MCF 10A (cell line): ENCODE measurements at regions not wholly inside any gene's neighbourhood (a gene's known extent, or its start where the extent isn't known, plus 50 kb on each side); places are given as distances from the start of the nearest gene placed in this dataset.
"Not testable (repeated sequence)": the region's sequence is repeated elsewhere in the genome, so short reads cannot be mapped to it uniquely, and the experiment has no call there.

Source experiments
- BruUV-seq: library from RNA; stranded (reverse); fragments of 400-500 nt; replicated peaks from 2 replicates; lab custom pipeline; 2021; lab: Mats Ljungman, UMichigan
- CTCF ChIA-PET: fragments of 300-600 bp; sonication (Branson Sonifier 250); formaldehyde crosslinking; extraction: SDS; loops from one replicate; lab custom pipeline; 2021; ENCODE audit warnings: antibody characterized with exemption, inconsistent platforms; lab: Yijun Ruan, JAX
- POLR2A ChIA-PET: fragments of 300-600, 350-650 bp; sonication (Branson Sonifier 250); formaldehyde crosslinking; extraction: SDS; loops from one replicate; lab custom pipeline; 2020; ENCODE audit warnings: antibody characterized with exemption, inconsistent platforms; lab: Yijun Ruan, JAX
- DNase-seq: peaks from one replicate; pipeline ENCODE4 v3.0.0-alpha.2; 2018; ENCODE audit not compliant: unreplicated experiment
- H3K27ac Mint-ChIP-seq: one replicate; pipeline ENCODE4 v1.8.0; 2022; ENCODE audit warnings: mild to moderate bottlenecking, low read depth, mixed read lengths; ENCODE audit not compliant: unreplicated experiment
- H3K27me3 Mint-ChIP-seq: one replicate; pipeline ENCODE4 v1.8.0; 2022; ENCODE audit warnings: mixed read lengths; ENCODE audit not compliant: insufficient read depth, unreplicated experiment
- H3K36me3 Mint-ChIP-seq: one replicate; pipeline ENCODE4 v1.8.0; 2022; ENCODE audit warnings: mild to moderate bottlenecking, moderate library complexity, mixed read lengths; ENCODE audit not compliant: insufficient read depth, unreplicated experiment
- H3K4me1 Mint-ChIP-seq: one replicate; pipeline ENCODE4 v1.8.0; 2022; ENCODE audit warnings: mixed read lengths; ENCODE audit not compliant: insufficient read depth, unreplicated experiment
- H3K4me3 Mint-ChIP-seq: one replicate; pipeline ENCODE4 v1.8.0; 2022; ENCODE audit warnings: mild to moderate bottlenecking, moderate library complexity, mixed read lengths; ENCODE audit not compliant: unreplicated experiment
- H3K9me3 Mint-ChIP-seq: one replicate; pipeline ENCODE4 v1.8.0; 2022; ENCODE audit warnings: mixed read lengths; ENCODE audit not compliant: unreplicated experiment
- intact Hi-C: fragments of 100-400 bp; cut with micrococcal nuclease; formaldehyde crosslinking; loops from 2 replicates; pipeline ENCODE4 v1.14.1; 2022
- TF ChIP-seq, protein P1 (sequence below): fragments of 200-600 bp; IDR thresholded peaks from one replicate; pipeline ENCODE4 v1.8.0; 2022; ENCODE audit warnings: antibody characterized with exemption, mild to moderate bottlenecking; ENCODE audit not compliant: unreplicated experiment

DNA sequence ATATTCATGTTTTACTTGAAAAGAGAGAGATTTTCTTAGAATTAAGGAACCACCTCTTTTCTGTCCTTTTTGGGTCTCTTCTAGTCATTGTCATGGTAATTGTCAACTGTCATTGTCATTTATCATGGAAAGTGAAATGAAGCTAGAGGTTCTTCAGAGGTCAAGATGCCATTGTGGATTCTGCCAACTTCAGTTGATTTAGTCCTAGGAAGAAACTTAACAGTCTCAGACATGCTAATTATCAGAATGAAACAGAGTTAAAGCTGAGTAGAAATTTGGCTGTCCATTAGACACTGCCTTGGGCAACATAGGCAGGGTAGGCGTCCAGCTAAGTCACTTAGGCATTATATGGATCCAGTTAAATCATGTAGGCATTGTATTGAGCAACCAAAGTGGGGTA, 796.1 kb upstream of the ADGRL3 start:
- intact Hi-C loops, result no loop called here
- Mint-ChIP-seq H3K4me1 (no peaks in the 10 kb centered on the region), H3K9me3 (peaks cover 8% of the 10 kb centered on the region), H3K36me3 (no peaks in the 10 kb centered on the region), H3K27me3 (no peaks in the 10 kb centered on the region), H3K27ac (no peak overlapping the region), H3K4me3 (no peak overlapping the region)
- TF ChIP-seq, protein P1, sequence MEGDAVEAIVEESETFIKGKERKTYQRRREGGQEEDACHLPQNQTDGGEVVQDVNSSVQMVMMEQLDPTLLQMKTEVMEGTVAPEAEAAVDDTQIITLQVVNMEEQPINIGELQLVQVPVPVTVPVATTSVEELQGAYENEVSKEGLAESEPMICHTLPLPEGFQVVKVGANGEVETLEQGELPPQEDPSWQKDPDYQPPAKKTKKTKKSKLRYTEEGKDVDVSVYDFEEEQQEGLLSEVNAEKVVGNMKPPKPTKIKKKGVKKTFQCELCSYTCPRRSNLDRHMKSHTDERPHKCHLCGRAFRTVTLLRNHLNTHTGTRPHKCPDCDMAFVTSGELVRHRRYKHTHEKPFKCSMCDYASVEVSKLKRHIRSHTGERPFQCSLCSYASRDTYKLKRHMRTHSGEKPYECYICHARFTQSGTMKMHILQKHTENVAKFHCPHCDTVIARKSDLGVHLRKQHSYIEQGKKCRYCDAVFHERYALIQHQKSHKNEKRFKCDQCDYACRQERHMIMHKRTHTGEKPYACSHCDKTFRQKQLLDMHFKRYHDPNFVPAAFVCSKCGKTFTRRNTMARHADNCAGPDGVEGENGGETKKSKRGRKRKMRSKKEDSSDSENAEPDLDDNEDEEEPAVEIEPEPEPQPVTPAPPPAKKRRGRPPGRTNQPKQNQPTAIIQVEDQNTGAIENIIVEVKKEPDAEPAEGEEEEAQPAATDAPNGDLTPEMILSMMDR, result no peak
- no peak for DNase-seq
- ChIA-PET CTCF (interaction anchor here (0.6 kb wide), 1 partner anchor 208 kb away, joined by 3 read pairs; no protein-coding TSS in a partner anchor), POLR2A (no interaction called here)
- no TSS peak for BruUV-seq

DNA sequence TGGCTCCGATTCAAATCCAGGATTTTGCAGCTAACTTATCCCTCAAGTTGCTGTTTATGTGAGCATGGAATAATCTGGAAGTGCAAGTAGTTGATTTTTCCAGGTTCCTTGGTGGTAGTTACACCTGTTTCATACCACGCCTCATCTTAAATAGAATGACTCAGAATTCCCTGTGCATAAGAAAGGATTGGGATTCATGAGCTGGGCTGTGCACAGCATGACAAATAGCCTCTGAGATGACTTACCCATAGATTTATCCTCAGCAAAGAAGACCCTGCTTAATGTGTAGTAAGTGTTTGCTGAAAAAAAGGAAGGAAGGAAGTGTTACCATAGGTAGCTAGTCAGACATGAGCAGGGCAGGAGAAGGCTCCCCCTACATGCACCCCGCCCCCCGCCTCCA, 777.7 kb upstream of the ADGRL3 start:
- H3K27me3 Mint-ChIP-seq, result no peaks in the 10 kb centered on the region
- no TSS peak for BruUV-seq
- DNase-seq, result no peak

DNA sequence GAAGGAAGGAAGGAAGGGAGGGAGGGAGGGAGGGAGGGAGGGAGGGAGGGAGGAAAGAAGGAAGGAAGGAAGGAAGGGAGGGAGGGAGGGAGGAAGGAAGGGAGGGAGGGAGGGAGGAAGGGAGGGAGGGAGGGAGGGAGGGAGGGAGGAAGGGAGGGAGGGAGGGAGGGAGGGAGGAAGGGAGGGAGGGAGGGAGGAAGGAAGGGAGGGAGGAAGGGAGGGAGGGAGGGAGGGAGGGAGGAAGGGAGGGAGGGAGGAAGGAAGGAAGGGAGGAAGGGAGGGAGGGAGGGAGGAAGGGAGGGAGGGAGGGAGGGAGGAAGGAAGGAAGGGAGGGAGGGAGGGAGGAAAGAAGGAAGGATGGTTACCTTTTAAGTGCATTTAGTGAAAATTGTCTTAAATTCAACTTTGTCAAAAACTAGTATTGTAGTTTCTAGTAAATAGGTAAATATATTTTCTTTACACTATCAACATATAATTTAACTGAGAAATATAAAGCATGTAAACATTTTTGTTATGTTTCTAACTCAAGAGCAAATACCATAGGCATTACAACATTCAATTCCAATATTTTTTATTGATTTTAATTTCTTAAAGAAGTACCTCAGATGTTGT, 776.4 kb upstream of the ADGRL3 start:
- H3K27me3 Mint-ChIP-seq, H3K27ac Mint-ChIP-seq, POLR2A ChIA-PET, BruUV-seq, DNase-seq, intact Hi-C loops, H3K9me3 Mint-ChIP-seq, H3K36me3 Mint-ChIP-seq, CTCF ChIA-PET, H3K4me3 Mint-ChIP-seq, H3K4me1 Mint-ChIP-seq: not testable (repeated sequence)

More for the DNA sequence above, 777.7 kb upstream of the ADGRL3 start:
- Mint-ChIP-seq H3K9me3 (peaks cover 8% of the 10 kb centered on the region), H3K36me3 (no peaks in the 10 kb centered on the region), H3K27ac (no peak overlapping the region), H3K4me3 (no peak overlapping the region), H3K4me1 (no peaks in the 10 kb centered on the region)
- intact Hi-C loops, result no loop called here
- CTCF ChIA-PET, result no interaction called here
- TF ChIP-seq, protein P1, result no peak
- POLR2A ChIA-PET, result no interaction called here

DNA sequence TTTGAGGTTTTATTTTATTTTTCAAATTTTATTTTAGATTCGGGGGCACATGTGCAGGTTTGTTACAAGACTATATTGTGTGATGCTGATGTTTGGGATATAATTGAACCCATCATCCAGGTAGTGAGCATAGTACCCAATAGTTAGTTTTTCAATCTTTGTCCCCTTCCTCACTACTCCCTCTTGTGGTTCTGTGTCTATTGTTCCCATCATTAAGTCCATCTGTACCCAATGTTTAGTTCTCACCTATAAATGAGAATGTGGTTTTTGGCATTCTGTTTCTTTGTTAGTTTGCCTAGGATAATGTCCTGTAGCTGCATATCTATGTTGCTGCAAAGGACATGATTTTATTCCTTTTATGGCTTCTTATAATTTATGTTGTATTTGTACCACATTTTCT, 767.2 kb upstream of the ADGRL3 start:
- ChIA-PET POLR2A (no interaction called here), CTCF (no interaction called here)
- Mint-ChIP-seq H3K4me3 (no peak overlapping the region), H3K36me3 (no peaks in the 10 kb centered on the region), H3K9me3 (peaks cover 13% of the 10 kb centered on the region), H3K27me3 (no peaks in the 10 kb centered on the region), H3K4me1 (no peaks in the 10 kb centered on the region), H3K27ac (no peak overlapping the region)
- TF ChIP-seq, protein P1, result no peak
- intact Hi-C loops, result no loop called here
- no peak for DNase-seq
- BruUV-seq, result no TSS peak
